ENCODE measurements at regions not wholly inside any gene's neighbourhood (a gene's known extent, or its start where the extent isn't known, plus 50 kb on each side); places are given as distances from the start of the nearest gene placed in this dataset. TPM values are rescaled to one million over a fixed set of nuclear protein-coding genes. Genes with fewer than 3 reads are reported as not detected.

GRCh38 chrX:134183665-134184064 lies 53.3 kb upstream of the CCDC160 start:
- WGBS, 3 donors: 69 to 82% (median 81%) methylated on average over 6 of the region's 6 CpGs
- no peaks in the 10 kb centered on the region for H3K4me1 ChIP-seq (ENCODE audit: insufficient read depth)
- no peak overlapping the region for H3K4me3 ChIP-seq
- no peaks in the 10 kb centered on the region for H3K36me3 ChIP-seq
- DNase-seq: no peak
- no peaks in the 10 kb centered on the region for H3K9me3 ChIP-seq
- no peak overlapping the region for H3K27ac ChIP-seq
- H3K27me3 ChIP-seq: no peaks in the 10 kb centered on the region
- intact Hi-C loops (cut with DNase I): no loop called here
- TF ChIP-seq EP300 (IDR thresholded peaks at IDR 0.05): no peak
- TF ChIP-seq POLR2A (IDR thresholded peaks at IDR 0.05): no peak
- TF ChIP-seq CTCF (IDR thresholded peaks at IDR 0.05): no peak

- 53 to 60% (median 58%) methylated on average over 1 of the region's 1 CpG for WGBS, 3 donors
- intact Hi-C loops (cut with DNase I): no loop called here
- H3K4me3 ChIP-seq: no peak overlapping the region
Measured at GRCh38 chrX:134184936-134185335, 52.0 kb upstream of the CCDC160 start.

GRCh38 chrX:134186362-134187121 lies 50.4 kb upstream of the CCDC160 start:
- no peak overlapping the region for H3K27ac ChIP-seq
- TF ChIP-seq EP300 (IDR thresholded peaks at IDR 0.05): no peak
- no peak for TF ChIP-seq POLR2A (IDR thresholded peaks at IDR 0.05)
- TF ChIP-seq CTCF (IDR thresholded peaks at IDR 0.05): no peak
- H3K4me1 ChIP-seq (ENCODE audit: insufficient read depth): no peaks in the 10 kb centered on the region
- 51 to 54% (median 53%) methylated on average over 8 of the region's 8 CpGs for WGBS, 3 donors
- DNase-seq: no peak
- intact Hi-C loops (cut with DNase I): no loop called here
- no peak overlapping the region for H3K4me3 ChIP-seq
- no peaks in the 10 kb centered on the region for H3K27me3 ChIP-seq
- no peaks in the 10 kb centered on the region for H3K36me3 ChIP-seq
- H3K9me3 ChIP-seq: no peaks in the 10 kb centered on the region

More at GRCh38 chrX:134184936-134185335, 52.0 kb upstream of the CCDC160 start:
- no peak for DNase-seq
- Histone ChIP-seq H3K27ac (no peak overlapping the region), H3K9me3 (no peaks in the 10 kb centered on the region), H3K36me3 (no peaks in the 10 kb centered on the region), H3K4me1 (ENCODE audit: insufficient read depth) (no peaks in the 10 kb centered on the region), H3K27me3 (no peaks in the 10 kb centered on the region)
- no peak for TF ChIP-seq POLR2A (IDR thresholded peaks at IDR 0.05)
- no peak for TF ChIP-seq CTCF (IDR thresholded peaks at IDR 0.05)
- no peak for TF ChIP-seq EP300 (IDR thresholded peaks at IDR 0.05)

MicroRNAs encoded in the stretch of these regions (microRNA counts, 767-probe panel; counts per million panel counts)
- microRNA hsa-miR-106a-5p+hsa-miR-17-5p (3,864 counts per million, percentile 89 among the panel's probes with 10 or more counts), microRNA hsa-miR-18b-5p (530 counts per million, percentile 78 among the panel's probes with 10 or more counts), microRNA hsa-miR-363-3p (530 counts per million, percentile 78 among the panel's probes with 10 or more counts)

Small RNA genes lying in the stretch of these regions (small RNA-seq; reads per million reads assigned to genes)
- gene RF00019 (not detected), gene TIMM8BP2 (not detected)
